Natural killer cell (primary cell): ENCODE measurements at regions not wholly inside any gene's neighbourhood (a gene's known extent, or its start where the extent isn't known, plus 50 kb on each side); places are given as distances from the start of the nearest gene placed in this dataset.

Experiments used
- ATAC-seq, 3 donors: fragments of 150-1000 bp in 2 of 3; fragments of 200-7000 bp in 1 of 3; cut with Tn5 transposase; 1 replicate in 1 of 3; 2 replicates in 2 of 3; pipeline ENCODE4 v1.10.0; 2021; ENCODE audit warnings: mild to moderate bottlenecking in 2 of 3, moderate library complexity in 2 of 3
- DNase-seq, 2 donors: peaks; one replicate each; pipeline versions ENCODE4 v3.0.0 to v3.0.0-alpha.2; 2013 to 2021; ENCODE audit warnings: mixed read lengths in 1 of 2
- H3K27ac ChIP-seq: one replicate; pipeline ENCODE4 v1.5.1; 2013; ENCODE audit warnings: mild to moderate bottlenecking, low read length
- H3K27me3 ChIP-seq: one replicate; pipeline ENCODE4 v1.6.1; 2013; ENCODE audit warnings: low read length; ENCODE audit not compliant: control insufficient read depth, insufficient read depth
- H3K36me3 ChIP-seq: one replicate; pipeline ENCODE4 v1.6.1; 2013; ENCODE audit warnings: low read length; ENCODE audit not compliant: control insufficient read depth, insufficient read depth
- H3K4me1 ChIP-seq: one replicate; pipeline ENCODE4 v1.6.1; 2013; ENCODE audit warnings: low read length; ENCODE audit not compliant: control insufficient read depth, insufficient read depth
- H3K4me3 ChIP-seq: one replicate; pipeline ENCODE4 v1.5.1; 2013; ENCODE audit warnings: low read length
- H3K9me3 ChIP-seq: one replicate; pipeline ENCODE4 v1.6.1; 2013; ENCODE audit warnings: low read length; ENCODE audit not compliant: control insufficient read depth, insufficient read depth
- H3K27ac Mint-ChIP-seq, 2 donors: one replicate each; pipeline ENCODE4 v1.8.0; 2022; ENCODE audit warnings: mild to moderate bottlenecking in 2 of 2, mixed read lengths in 2 of 2, moderate library complexity in 1 of 2
- H3K27me3 Mint-ChIP-seq, 2 donors: one replicate each; pipeline ENCODE4 v1.8.0; 2022; ENCODE audit warnings: low read depth in 2 of 2, mixed read lengths in 2 of 2
- H3K36me3 Mint-ChIP-seq: one replicate; pipeline ENCODE4 v1.8.0; 2022; ENCODE audit warnings: mixed read lengths
- H3K4me1 Mint-ChIP-seq, 2 donors: one replicate each; pipeline ENCODE4 v1.8.0; 2022; ENCODE audit warnings: mixed read lengths in 2 of 2
- H3K4me3 Mint-ChIP-seq: one replicate; pipeline ENCODE4 v1.8.0; 2022; ENCODE audit warnings: mild to moderate bottlenecking, moderate library complexity, mixed read lengths
- H3K9me3 Mint-ChIP-seq, 2 donors: one replicate each; pipeline ENCODE4 v1.8.0; 2022; ENCODE audit warnings: mixed read lengths in 2 of 2
- CTCF ChIP-seq: fragments of 200-600 bp; IDR thresholded peaks from one replicate; pipeline ENCODE4 v1.8.0; 2022; ENCODE audit warnings: antibody characterized with exemption
- WGBS: methylation state at CpG from one replicate; pipeline ENCODE4 v1.1.7; 2013; ENCODE audit warnings: missing lambda C conversion rate; ENCODE audit not compliant: insufficient coverage; 5-methylcytosine and 5-hydroxymethylcytosine counted together
- intact Hi-C: fragments of 100-400 bp; cut with micrococcal nuclease; formaldehyde crosslinking; loops from one replicate; pipeline ENCODE4 v1.14.2; 2022

- Histone ChIP-seq H3K27ac (no peak overlapping the region), H3K36me3 (no peaks in the 10 kb centered on the region), H3K9me3 (no peaks in the 10 kb centered on the region), H3K27me3 (no peaks in the 10 kb centered on the region), H3K4me1 (no peaks in the 10 kb centered on the region), H3K4me3 (no peak overlapping the region)
- TF ChIP-seq CTCF: no peak
- H3K36me3 Mint-ChIP-seq: no peaks in the 10 kb centered on the region
- H3K4me3 Mint-ChIP-seq: no peak overlapping the region
- WGBS: 90% methylated on average over 8 of the region's 10 CpGs
- ATAC-seq (no peak), DNase-seq (no peak)
- H3K27ac Mint-ChIP-seq: no peak overlapping the region
- H3K9me3 Mint-ChIP-seq: no peaks in the 10 kb centered on the region
- no peaks in the 10 kb centered on the region for H3K4me1 Mint-ChIP-seq
- peaks cover 0 to 9% of the 10 kb centered on the region in 2 donors for H3K27me3 Mint-ChIP-seq
- intact Hi-C loops: no loop called here
These were observed 602.0 kb upstream of the KCNMB2 start for GRCh38 chr3:177934001-177934891.

- Histone ChIP-seq H3K36me3 (no peaks in the 10 kb centered on the region), H3K27ac (no peak overlapping the region), H3K9me3 (no peaks in the 10 kb centered on the region), H3K27me3 (no peaks in the 10 kb centered on the region), H3K4me3 (no peak overlapping the region), H3K4me1 (no peaks in the 10 kb centered on the region)
- 70% methylated on average over 4 of the region's 6 CpGs for WGBS
- Mint-ChIP-seq H3K36me3 (no peaks in the 10 kb centered on the region), H3K27ac (no peak overlapping the region), H3K4me3 (no peak overlapping the region), H3K9me3 (no peaks in the 10 kb centered on the region), H3K27me3 (peaks cover 0 to 9% of the 10 kb centered on the region in 2 donors), H3K4me1 (no peaks in the 10 kb centered on the region)
- no peak for TF ChIP-seq CTCF
- intact Hi-C loops: no loop called here
- ATAC-seq (no peak), DNase-seq (no peak)
These were observed 601.2 kb upstream of the KCNMB2 start for GRCh38 chr3:177935047-177935446.

GRCh38 chr3:177936721-177937120, 599.5 kb upstream of the KCNMB2 start:
- intact Hi-C loops: no loop called here
- no peaks in the 10 kb centered on the region for H3K27me3 ChIP-seq
- no peaks in the 10 kb centered on the region for H3K36me3 ChIP-seq
- no CpG with 5 or more reads among the region's 2 CpGs for WGBS
- Mint-ChIP-seq H3K4me3 (no peak overlapping the region), H3K36me3 (no peaks in the 10 kb centered on the region), H3K27me3 (peaks cover 0 to 9% of the 10 kb centered on the region in 2 donors), H3K27ac (no peak overlapping the region), H3K9me3 (no peaks in the 10 kb centered on the region), H3K4me1 (no peaks in the 10 kb centered on the region)
- H3K4me3 ChIP-seq: no peak overlapping the region
- H3K4me1 ChIP-seq: no peaks in the 10 kb centered on the region
- no peak overlapping the region for H3K27ac ChIP-seq
- TF ChIP-seq CTCF: no peak
- H3K9me3 ChIP-seq: no peaks in the 10 kb centered on the region
- ATAC-seq (no peak), DNase-seq (no peak)

GRCh38 chr3:177942911-177943310, 593.3 kb upstream of the KCNMB2 start:
- Mint-ChIP-seq H3K9me3 (peaks cover 0 to 2% of the 10 kb centered on the region in 2 donors), H3K27ac (no peak overlapping the region), H3K4me3 (no peak overlapping the region), H3K27me3 (no peaks in the 10 kb centered on the region), H3K36me3 (no peaks in the 10 kb centered on the region), H3K4me1 (peaks cover 22 to 27% of the 10 kb centered on the region in 2 donors)
- Histone ChIP-seq H3K4me1 (peaks cover 3% of the 10 kb centered on the region), H3K36me3 (no peaks in the 10 kb centered on the region), H3K27me3 (no peaks in the 10 kb centered on the region), H3K27ac (no peak overlapping the region), H3K9me3 (no peaks in the 10 kb centered on the region), H3K4me3 (no peak overlapping the region)
- no peak for DNase-seq
- WGBS: no CpG with 5 or more reads among the region's 2 CpGs
- intact Hi-C loops: no loop called here
- no peak for TF ChIP-seq CTCF
- ATAC-seq: no peak
